PC-9 (cell line): ENCODE measurements at regions not wholly inside any gene's neighbourhood (a gene's known extent, or its start where the extent isn't known, plus 50 kb on each side); places are given as distances from the start of the nearest gene placed in this dataset.

Experiments used
- BruUV-seq: library from RNA; stranded (reverse); fragments of 400-500 nt; replicated peaks from 2 replicates; lab custom pipeline; 2021; lab: Mats Ljungman, UMichigan
- CTCF ChIA-PET: fragments of 300-600 bp; sonication (Branson Sonifier 250); formaldehyde crosslinking; loops from one replicate; lab custom pipeline; 2022; ENCODE audit warnings: antibody characterized with exemption; lab: Charles Lee
- POLR2A ChIA-PET: fragments of 300-600 bp; sonication (Branson Sonifier 250); formaldehyde crosslinking; loops from one replicate; lab custom pipeline; 2022; ENCODE audit warnings: antibody characterized with exemption; ENCODE audit not compliant: unreplicated experiment; lab: Charles Lee
- DNase-seq, 2 experiments: peaks; one replicate each; pipeline versions ENCODE4 v3.0.0 to v3.0.0-alpha.2; 2015 to 2022; ENCODE audit warnings: mixed read lengths in 1 of 2
- H2AFZ ChIP-seq: fragments of 200-600 bp; sonication (generic); 2 replicates; pipeline ENCODE4 v1.8.1; 2017; ENCODE audit warnings: antibody characterized with exemption
- H3F3A ChIP-seq: fragments of 200-600 bp; sonication (generic); 2 replicates; pipeline ENCODE4 v1.8.1; 2017; ENCODE audit warnings: antibody characterized with exemption, mild to moderate bottlenecking, low read depth; ENCODE audit not compliant: insufficient read depth
- H3K27ac ChIP-seq: fragments of 200-600 bp; sonication (generic); 2 replicates; pipeline ENCODE4 v1.6.1; 2016; ENCODE audit warnings: mixed run types
- H3K27me3 ChIP-seq: fragments of 200-600 bp; sonication (generic); 2 replicates; pipeline ENCODE4 v1.6.1; 2016; ENCODE audit warnings: low read depth, mixed run types; ENCODE audit not compliant: insufficient read depth
- H3K36me3 ChIP-seq: fragments of 200-600 bp; sonication (generic); 2 replicates; pipeline ENCODE4 v1.6.1; 2016; ENCODE audit warnings: low read depth, mixed run types
- H3K4me1 ChIP-seq: fragments of 200-600 bp; sonication (generic); replicated peaks from 2 replicates; pipeline ENCODE4 v1.6.1; 2016; ENCODE audit warnings: mixed run types; ENCODE audit not compliant: insufficient read depth
- H3K4me2 ChIP-seq: fragments of 200-600 bp; sonication (generic); 2 replicates; pipeline ENCODE4 v1.6.1; 2017; ENCODE audit warnings: mixed run types
- H3K4me3 ChIP-seq: fragments of 200-600 bp; sonication (generic); 2 replicates; pipeline ENCODE4 v1.6.1; 2016; ENCODE audit warnings: mixed run types
- H3K79me2 ChIP-seq: fragments of 200-600 bp; sonication (generic); 2 replicates; pipeline ENCODE4 v1.6.1; 2017; ENCODE audit warnings: low read depth, mixed run types
- H3K9me2 ChIP-seq: fragments of 200-600 bp; sonication (generic); 2 replicates; pipeline ENCODE4 v1.8.1; 2017; ENCODE audit warnings: mild to moderate bottlenecking; ENCODE audit not compliant: insufficient read depth
- H3K9me3 ChIP-seq: fragments of 200-600 bp; sonication (generic); 2 replicates; pipeline ENCODE4 v1.8.1; 2016; ENCODE audit warnings: low read depth; ENCODE audit not compliant: insufficient read depth
- H4K20me1 ChIP-seq: fragments of 200-600 bp; sonication (generic); 2 replicates; pipeline ENCODE4 v1.8.1; 2017; ENCODE audit not compliant: insufficient read depth
- CTCF ChIP-seq: fragments of 200-600 bp; sonication (generic); conservative IDR thresholded peaks from 2 replicates; pipeline ENCODE4 v1.6.1; 2017; ENCODE audit warnings: mixed run types, antibody characterized with exemption, mild to moderate bottlenecking, moderate library complexity
- EZH2 ChIP-seq: fragments of 200-600 bp; sonication (generic); IDR thresholded peaks from 2 replicates; pipeline ENCODE4 v1.8.0; 2017; ENCODE audit warnings: antibody characterized with exemption, low read depth
- intact Hi-C: fragments of 100-400 bp; cut with micrococcal nuclease; formaldehyde crosslinking; loops from one replicate; pipeline ENCODE4 v1.10.0; 2022; ENCODE audit not compliant: unreplicated experiment

DNA sequence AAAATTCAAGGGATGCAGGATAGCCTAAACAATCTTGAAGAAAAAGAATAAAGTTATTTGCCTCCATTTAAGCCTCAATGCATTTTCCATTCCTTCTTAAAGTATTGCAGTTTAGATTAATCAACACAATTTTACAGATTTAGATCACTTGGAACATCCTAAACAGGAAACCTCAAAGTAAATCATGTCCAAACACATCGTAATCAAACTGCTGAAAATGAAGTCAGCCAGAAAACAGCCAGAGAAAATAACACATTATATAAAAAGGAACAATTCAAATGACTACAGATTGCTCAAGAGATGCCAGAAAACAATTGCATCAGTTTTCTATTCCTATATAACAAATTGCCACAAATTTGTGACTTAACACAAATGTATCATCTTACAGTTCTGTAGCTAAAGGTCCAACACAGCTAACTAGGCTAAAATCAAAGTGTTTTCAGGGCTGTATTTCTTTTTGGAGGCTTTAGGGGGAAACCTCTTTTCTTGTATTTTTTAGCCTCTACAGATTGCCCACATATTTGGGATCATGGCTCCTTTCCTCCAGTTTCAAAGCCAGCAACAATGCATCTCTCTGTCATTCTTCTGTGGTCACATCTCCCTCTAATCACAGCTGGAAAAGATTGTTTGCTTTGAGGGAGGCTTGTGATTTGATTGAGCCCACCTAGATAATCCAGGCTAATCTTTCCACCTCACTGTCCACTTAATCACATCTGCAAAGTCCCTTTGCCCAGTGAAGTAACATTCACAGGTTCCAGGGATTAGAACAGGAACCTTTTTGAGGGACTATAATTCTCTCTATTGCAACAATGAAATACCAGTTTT, 543.3 kb upstream of the UBE2E2 start:
- ChIA-PET POLR2A (no interaction called here), CTCF (no interaction called here)
- Histone ChIP-seq H3K27me3 (no peaks in the 10 kb centered on the region), H2AFZ (no peak overlapping the region), H3K4me2 (no peak overlapping the region), H3K36me3 (no peaks in the 10 kb centered on the region), H3K27ac (no peak overlapping the region), H4K20me1 (no peaks in the 10 kb centered on the region; the same call in 1 of the 2 replicates), H3K4me3 (no peak overlapping the region), H3K9me3 (no peaks in the 10 kb centered on the region), H3K4me1 (no peaks in the 10 kb centered on the region), H3K9me2 (no peaks in the 10 kb centered on the region), H3F3A (no peaks in the 10 kb centered on the region), H3K79me2 (no peaks in the 10 kb centered on the region)
- no TSS peak for BruUV-seq
- no peak for DNase-seq
- intact Hi-C loops: no loop called here
- TF ChIP-seq CTCF (no peak), EZH2 (no peak)

GRCh38 chr3:22660606-22661005, 542.5 kb upstream of the UBE2E2 start:
- Histone ChIP-seq H3K27ac (no peak overlapping the region), H3K27me3 (no peaks in the 10 kb centered on the region), H3K4me1 (no peaks in the 10 kb centered on the region), H3K4me3 (no peak overlapping the region), H2AFZ (no peak overlapping the region), H3F3A (no peaks in the 10 kb centered on the region), H3K79me2 (no peaks in the 10 kb centered on the region), H3K9me2 (no peaks in the 10 kb centered on the region), H3K4me2 (no peak overlapping the region), H3K9me3 (no peaks in the 10 kb centered on the region), H3K36me3 (no peaks in the 10 kb centered on the region), H4K20me1 (no peaks in the 10 kb centered on the region; the same call in 1 of the 2 replicates)
- intact Hi-C loops: no loop called here
- BruUV-seq: no TSS peak
- POLR2A ChIA-PET: no interaction called here
- DNase-seq: no peak
- CTCF ChIA-PET: no interaction called here
- TF ChIP-seq CTCF: no peak
- TF ChIP-seq EZH2: no peak

DNA sequence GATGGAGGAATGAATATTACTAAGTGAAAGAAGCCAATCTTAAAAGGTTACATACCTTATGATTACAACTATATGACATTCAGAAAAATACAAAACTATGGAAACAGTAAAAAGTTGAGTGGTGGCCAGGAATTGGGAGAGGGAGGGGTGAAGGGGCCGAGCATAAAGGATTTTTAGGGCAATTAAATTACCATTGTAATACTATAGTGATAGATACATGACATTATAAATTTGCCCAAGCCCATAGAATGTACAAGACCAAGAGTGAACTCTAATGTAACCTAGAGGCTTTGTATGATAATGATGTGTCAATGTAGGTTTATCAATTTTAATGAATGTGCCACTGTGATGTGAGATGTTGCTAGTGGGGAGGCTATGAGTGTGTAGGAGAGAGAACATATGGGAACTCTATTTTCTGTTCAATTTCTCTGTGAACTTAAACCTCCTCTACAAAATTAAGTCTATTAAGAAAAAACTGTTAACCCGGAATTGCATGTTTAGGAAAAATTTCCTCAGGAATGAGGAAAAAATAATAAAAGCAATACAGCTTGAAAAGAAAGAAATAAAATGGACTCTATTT, 541.9 kb upstream of the UBE2E2 start:
- Histone ChIP-seq H3K4me3 (no peak overlapping the region), H3K79me2 (no peaks in the 10 kb centered on the region), H3K4me1 (no peaks in the 10 kb centered on the region), H3K9me3 (no peaks in the 10 kb centered on the region), H2AFZ (no peak overlapping the region), H3K9me2 (no peaks in the 10 kb centered on the region), H4K20me1 (no peaks in the 10 kb centered on the region; the same call in 1 of the 2 replicates), H3K36me3 (no peaks in the 10 kb centered on the region), H3K27me3 (no peaks in the 10 kb centered on the region), H3K27ac (no peak overlapping the region), H3F3A (no peaks in the 10 kb centered on the region), H3K4me2 (no peak overlapping the region)
- intact Hi-C loops: no loop called here
- TF ChIP-seq EZH2 (no peak), CTCF (no peak)
- POLR2A ChIA-PET: no interaction called here
- BruUV-seq: no TSS peak
- CTCF ChIA-PET: no interaction called here
- no peak for DNase-seq
